UCSD-AML1 (cell line): ENCODE measurements at regions not wholly inside any gene's neighbourhood (a gene's known extent, or its start where the extent isn't known, plus 50 kb on each side); places are given as distances from the start of the nearest gene placed in this dataset.

Source experiments
- DNase-seq: peaks from one replicate; lab custom pipeline; 2025; ENCODE audit not compliant: unreplicated experiment; lab: John Stamatoyannopoulos, UW

DNA sequence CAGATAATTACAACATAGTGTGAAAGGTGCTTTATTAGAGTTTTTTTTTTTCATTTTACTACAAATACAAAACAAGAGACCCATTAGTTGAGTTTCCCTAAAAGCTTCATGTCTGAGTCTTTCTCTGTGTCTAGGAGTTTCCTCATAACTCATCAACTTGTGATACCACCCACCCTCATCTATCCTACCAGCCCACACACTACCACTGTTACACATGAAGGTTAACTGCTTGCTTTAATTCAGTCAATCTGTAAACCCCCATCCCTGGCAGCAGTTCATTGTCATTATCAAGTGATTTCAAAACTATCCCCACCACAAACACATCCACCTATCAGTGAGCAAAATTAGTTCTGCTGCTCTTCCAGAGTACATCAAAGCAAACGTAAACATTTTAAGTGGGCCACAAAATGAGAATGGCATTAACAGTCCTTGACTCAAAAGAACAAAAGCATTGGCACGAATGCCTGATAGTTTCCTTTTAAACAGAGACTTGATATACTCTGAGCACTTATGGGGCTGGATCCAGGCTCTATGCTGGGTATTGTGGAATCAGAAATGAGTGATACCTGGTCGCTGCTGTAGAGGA is 331.6 kb upstream of the FAM241A start:
- no peak for DNase-seq

DNA sequence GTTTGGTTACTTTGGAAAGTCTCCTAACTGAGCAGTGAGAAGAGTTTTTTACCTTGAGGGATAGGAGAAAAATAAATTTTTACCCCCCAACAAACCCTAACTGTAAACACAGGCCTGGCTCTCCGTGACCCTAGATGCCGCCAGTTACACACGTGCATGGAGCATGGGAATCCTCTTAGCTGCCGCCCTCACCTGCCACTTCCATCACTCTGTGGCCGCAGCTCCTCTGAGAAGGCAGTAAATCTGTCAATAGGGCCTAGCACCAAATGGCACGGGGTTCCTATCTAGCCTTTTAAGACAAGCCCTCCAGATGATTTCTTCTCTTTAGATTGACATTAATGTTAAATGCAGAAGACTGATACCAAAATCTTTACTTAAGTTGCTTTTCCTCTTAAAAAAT is 330.3 kb upstream of the FAM241A start:
- DNase-seq, result no peak

DNA sequence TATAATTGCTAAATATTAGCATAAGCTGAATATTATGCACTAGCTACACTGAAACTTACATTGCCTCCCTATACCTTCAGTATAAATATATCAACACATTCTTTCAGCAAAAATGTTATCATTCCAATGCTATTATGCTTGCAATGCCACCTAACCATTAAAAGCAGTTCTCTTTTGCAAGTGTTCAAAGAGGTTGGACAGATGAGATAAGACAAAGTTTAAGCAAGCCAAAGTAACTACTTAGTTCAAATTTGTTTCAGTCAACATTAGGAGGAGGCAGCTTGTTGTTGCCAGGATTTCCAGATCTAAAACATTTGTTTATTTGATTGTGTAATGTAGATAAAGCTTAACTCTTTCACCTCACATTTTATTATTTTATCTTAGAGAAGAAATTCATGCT is 323.9 kb upstream of the FAM241A start:
- DNase-seq, result no peak

DNA sequence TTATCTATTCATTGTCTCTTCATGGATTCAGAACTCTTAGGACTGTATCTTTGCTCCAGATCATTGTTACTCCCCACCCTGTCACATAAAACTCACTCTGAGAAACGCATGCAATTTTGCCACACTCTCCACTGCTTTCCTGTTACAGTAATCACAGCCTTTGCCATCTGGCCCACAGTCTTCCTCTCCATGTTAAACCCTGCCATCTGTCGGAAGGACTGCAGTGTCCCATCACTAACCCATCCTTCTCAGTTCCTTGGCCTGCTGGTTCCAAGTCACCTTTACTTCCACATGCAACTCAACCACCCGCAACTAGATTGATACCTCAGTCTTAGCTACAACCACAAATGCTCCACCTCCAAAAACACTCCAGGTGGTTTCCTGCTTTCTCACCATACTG is 308.7 kb upstream of the FAM241A start:
- no peak for DNase-seq

DNA sequence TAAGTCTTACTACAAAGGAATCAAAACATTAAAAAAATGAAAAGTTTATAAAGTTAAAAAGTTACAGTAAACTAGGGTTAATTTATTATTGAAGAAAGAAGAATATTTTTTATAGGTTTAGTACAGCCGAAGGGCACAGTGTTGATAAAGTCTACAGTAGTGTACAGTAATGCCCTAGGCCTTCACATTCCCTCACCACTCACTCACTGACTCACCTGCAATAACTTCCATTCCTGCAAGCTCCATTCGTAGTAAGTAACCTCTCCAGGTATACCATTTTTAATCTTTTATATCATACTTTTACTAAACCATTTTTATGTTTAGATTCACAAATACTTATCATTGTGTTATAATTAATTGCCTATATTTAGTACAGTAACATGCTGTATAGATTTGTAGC is 307.5 kb upstream of the FAM241A start:
- DNase-seq, result no peak

DNA sequence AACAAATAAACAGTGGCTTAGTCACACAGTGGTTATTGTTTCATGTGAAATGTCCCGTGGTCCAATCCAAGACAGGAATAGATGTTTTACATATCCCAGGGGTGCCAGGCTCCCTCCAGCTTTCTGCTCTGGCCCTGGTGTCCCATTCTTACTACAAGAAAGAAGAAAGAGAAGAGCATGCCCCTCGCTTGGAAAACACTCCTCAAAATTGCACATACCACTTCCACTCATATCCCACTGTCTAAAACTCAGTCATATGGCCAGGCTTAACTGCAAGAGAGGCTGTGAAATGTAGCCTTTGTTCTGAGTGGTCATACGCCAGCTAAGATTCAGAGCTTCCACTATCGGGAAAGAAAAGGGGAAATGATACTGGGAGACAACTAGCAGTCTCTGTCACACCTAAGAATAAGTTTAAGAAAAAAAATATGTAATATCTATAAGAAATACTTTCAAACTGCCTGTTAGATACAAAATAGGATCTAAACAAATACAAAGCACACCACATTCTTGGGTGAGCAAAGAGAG is 306.8 kb upstream of the FAM241A start:
- DNase-seq, result no peak

DNA sequence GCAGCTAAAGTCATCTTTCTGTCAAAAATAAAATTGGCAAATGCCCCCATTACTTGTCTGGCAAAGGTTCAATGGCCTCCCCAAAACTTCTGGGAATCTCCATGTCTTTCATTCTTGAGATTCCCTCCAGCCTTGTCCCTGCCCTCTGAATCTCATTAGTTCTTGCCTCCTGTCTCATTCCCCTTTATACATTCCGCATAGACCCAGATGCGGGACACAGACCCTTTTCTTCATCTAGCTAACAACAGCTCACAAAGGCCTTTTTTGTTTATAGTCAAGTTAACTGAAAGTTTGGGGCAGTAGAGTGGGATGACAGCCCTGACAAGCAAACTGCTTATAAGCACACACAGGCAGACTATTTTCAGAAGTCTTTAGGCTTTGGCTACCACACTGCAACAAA is 306.1 kb upstream of the FAM241A start:
- DNase-seq, result no peak

DNA sequence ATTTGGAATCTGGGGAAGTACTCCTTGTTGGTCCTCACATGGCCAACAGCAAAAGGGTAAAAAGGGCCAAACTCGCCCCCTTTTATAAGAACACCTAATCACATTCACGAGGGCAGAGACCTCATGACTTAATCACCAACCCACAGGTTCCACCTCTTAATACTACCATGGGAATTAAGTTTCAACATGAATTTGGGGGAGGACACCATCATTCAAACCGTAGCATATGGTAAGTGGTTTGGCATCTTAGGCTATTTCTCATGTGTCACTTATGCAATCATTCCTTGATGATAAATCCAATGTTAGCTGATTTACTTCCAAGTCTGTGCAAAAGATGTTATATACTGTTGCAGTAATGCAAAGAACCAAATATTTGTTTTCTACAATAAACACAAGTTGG is 302.9 kb upstream of the FAM241A start:
- DNase-seq, result no peak

DNA sequence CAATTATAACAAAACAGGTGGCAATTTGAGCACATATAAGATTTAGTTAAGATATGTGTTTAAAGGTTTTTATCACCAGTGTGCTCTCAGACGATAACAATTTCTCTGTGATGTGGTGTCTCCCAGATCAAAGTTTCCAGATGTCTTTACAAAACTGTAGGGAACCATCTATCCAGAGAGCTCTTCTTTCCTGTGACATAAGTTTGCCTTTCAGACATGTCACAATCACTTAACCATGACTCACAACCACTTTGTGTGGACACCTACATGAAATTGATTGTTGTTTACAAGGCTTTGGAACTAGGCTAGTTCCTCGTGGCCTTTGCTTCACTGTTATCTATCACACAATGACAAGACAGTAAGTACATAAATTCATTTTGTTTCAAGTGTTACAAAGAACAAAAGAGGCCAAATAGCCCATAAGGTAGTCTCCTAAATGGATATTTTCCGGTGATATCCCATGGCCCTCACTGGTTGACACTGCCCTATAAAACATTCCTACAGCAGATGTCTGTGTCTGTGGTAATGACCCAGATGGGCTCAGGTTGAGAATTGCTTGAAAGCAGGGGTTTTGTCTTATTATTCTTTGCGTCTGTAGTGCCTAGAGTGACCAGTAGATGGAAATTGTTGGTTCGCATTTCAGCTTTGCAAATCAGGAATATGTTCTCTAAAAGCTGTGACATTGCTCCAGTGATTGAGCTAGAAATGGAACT is 297.8 kb upstream of the FAM241A start:
- no peak for DNase-seq

DNA sequence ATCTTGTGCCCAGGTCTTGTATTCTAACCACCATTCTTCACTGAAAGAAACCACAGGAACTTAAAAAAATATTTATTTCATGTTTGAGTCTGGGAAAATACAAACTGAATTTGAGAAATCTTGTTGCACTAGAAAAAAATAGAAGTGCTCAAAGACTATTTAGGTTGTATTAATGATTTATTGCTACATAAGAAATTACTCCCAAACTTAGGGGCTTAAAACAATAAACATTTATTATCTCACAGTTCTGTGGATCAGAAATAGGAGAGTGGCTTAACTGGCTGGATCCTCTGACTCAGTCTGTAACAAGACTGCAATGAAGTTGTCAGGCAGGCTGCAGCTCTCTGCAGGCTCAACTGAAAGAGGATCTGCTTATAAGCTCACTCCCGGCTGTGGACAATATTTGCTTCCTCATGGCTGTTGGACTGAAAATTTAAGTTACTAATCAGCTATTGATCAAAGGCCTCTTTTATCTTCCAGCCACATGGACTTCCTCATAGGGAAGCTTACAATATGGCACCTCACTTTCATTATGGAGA is 295.4 kb upstream of the FAM241A start:
- no peak for DNase-seq

DNA sequence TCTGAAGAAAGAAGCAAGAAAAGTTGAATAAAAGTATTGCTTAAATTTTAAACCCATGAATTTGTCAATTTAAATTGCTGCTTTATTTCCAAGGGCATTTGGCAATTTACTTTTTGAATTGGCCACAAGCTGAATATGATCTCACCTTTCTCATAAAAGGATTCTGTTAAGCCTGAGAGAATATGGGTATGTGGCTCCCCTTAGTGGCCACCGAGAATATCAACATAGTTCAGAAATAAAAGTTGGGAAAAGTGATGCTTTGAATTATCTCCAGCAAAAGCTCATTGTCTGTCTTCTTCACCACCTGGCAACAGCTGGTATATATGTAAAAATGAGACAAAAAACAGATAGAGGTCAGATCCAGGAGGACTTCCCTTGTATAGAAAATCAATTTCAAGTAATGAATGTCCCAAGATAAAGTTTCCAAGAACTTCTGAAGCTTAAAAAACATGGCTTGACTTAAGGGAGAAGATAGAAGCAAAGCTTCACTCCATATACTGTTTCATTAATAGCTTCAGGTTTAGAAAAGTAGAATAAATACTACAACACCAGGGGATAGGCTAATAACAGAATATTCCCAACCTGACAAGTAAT is 290.7 kb upstream of the FAM241A start:
- DNase-seq, result no peak

DNA sequence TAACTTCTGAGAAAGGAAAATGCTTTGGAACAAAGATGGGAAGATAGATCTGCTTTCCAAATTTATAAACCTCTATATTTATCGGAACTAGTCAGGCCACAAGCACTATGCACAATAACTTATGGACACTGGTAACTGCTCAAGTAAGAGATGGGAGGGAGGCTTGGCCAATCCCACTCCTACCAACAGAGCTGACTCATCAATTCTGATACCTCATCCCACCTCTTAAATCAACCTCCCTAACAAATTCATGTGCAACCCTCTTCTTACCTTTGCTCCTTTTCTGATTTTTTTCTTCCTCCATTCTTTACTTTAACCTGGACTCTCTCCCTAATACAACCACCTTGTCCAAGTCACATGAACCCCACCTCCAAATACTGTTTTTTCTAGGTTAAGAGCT is 289.9 kb upstream of the FAM241A start:
- no peak for DNase-seq

DNA sequence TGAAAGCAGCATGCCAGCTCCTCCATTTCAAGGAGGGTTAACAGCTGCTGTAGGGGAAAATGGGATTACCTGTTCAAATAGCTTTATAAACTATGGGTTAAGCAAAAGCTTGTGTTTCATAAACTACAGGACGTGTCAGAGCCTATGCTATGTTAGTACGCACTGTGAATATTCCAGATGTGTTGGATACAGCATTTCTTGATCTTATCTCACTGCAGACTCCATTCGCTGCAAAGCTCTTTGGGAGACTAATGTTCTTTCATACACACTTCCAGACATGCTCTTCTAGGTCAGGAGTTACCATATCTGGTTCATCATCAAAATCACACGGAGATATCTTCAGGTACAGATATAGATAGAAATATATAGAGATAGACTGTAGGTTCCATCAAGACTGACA is 281.2 kb upstream of the FAM241A start:
- no peak for DNase-seq

DNA sequence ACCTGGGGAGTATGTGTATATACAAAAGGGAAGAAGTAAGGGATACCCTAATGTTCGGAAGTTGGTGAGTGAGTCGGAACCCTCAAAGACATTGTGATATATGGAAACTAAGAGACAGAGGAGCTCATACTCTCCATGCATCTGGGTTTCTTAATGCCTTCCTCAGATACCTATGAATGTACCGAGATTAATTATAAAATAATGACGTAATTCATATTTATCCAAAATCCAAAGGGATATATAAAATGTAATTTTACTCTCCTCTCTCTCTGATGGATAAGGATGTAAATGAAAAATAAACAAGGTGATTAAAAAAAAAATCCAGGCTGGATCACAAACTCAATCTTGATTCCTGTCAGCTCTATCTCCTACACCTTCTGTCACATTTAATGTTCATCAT is 275.9 kb upstream of the FAM241A start:
- no peak for DNase-seq

DNA sequence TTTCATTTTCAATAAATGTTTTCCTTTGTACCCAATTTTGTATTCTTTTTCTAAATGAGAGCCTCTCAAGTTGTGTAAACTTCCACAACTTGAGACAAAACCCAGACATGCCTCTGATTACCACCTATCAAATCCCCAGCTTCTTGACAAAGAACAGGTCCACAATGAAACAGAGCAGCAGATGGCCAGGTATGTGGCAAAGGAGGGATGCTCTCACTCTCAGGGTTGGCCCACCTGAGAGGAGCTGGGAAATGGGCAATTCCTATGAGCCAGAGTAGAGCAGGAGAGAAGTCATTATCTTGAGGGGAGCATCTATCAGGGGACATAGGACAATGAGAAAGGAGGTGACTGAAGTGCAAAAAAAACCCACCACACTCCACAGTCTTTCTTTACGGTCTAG is 273.5 kb upstream of the FAM241A start:
- no peak for DNase-seq

DNA sequence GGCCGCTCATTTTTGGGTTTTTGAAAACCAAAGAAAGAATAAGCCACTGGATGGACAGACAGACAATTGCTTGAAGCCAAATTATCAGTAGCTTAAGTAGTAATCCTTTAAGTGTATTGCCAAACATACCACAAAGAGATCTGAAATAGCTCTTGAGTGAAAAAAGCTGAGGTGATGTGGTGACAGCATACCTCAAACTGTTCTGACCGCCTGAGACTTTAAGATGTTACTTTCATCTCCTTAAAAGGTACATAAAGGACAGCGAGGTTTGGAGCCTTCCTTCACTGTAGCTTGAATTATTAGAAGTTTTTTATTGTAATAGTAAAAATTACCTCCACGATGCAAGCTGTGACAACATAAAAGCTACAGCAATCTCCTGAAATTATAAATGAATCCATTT is 271.5 kb upstream of the FAM241A start:
- no peak for DNase-seq

DNA sequence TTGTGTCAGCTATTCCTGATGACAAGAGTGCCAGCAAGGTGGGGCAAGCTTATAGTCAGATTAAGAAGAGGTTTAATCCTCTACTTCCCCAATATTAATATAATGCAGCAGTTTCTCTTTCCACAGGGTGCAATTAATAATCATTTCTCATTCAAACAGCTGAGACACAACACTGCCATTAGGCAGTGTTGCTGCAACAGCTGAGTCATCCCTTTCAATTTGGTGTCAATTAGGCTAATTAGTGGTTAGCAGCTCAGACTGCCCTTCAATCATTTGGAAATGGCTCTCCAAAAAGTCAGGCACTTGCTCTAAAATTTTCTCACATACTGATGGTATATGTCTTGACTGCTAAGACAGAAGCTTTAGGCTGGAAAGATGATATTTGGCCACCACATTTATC is 265.7 kb upstream of the FAM241A start:
- no peak for DNase-seq

DNA sequence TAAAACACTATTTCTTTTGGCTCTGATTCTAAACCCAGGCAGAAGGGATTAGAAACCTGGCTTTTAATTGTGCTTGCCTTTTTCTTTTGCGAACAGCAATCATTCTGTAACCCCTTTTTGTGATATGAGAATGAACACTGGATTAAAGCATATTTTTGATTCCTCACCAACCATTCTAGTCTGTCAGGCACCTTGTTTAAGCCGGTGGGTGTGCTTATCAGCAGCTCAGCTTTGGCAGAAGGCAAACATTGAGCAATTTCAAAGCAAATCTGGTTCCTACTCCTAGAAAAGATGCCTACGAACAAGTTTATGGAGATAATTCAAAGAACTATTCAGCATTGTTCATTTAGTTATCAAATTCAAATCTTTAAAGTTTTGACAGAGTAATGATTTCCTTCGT is 265.1 kb upstream of the FAM241A start:
- no peak for DNase-seq

DNA sequence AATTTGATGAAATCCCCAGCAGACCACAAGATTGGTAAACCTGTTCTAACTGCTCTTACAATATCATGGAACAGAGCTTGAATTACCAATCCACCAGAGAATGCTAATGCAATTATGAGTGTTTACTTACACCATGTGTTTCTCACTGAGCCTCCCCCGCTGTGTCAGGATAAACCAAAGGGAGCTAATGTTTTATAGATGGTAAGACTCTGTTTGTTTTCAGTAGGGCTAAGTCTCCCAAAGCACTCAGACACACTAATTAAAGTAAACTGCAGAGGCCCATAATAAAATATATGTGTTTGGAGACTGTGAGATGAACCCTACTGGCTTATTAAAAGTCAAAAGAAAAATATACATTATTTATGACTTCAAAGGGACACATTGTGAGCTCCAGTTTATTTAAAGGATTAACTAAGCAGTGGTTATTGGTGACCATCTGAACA is 261.7 kb upstream of the FAM241A start:
- no peak for DNase-seq

DNA sequence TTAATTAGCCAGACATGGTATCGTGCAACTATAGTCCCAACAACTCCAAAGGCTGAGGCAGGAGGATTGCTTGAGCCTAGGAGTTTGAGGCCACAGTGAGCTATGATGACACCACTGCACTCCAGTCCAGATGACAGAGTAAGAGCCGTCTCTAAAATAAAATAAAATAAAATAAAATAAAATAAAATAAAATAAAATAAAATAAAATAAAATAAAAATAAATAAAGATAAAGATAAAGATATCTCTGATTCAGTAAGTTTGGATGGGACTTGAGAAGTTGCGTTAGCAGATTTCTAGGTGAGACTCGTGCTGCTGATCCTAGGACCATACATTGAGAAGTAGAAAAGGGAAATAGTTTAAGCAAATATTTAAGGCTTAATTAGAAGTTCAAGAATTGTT is 254.8 kb upstream of the FAM241A start:
- DNase-seq, result no peak

DNA sequence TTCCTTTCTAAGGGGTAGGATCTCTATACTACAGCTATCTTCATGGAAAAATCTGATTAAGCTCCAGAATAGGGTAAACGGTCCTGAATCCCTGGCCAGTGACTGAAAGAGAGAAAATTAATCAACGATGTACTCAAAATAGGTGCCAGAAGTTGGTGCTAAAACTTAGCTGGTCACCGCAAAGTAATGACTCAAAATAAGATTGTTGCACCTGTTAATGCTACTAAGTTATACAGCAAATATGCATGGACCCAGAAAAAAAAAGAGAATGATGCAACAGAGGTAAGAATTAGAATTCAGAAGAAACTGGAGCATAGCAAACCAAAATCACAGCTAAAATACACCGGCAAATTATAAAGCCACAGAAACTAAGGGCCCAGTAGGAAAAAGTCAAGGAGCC is 239.7 kb upstream of the FAM241A start:
- DNase-seq, result no peak

DNA sequence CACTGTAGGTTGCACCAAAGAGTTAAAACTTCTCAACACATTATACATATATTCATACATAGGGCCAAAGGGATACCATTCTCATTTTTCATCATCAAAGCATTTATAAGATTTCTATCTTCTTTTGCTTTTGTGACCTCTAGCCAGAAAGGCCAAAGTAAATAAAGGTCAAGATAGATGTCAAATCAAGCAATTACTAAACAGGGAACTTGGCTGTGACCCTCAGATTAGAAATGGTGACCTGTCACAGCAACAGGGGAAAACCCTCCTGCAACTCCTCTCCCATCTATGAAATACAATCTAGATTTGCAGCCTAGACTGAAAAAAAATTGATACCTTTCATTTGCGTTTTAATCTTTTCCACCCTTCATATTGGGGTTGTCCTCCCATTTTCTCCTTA is 225.6 kb upstream of the FAM241A start:
- DNase-seq, result no peak
